ENCODE measurements at regions not wholly inside any gene's neighbourhood (a gene's known extent, or its start where the extent isn't known, plus 50 kb on each side); places are given as distances from the start of the nearest gene placed in this dataset.

DNA sequence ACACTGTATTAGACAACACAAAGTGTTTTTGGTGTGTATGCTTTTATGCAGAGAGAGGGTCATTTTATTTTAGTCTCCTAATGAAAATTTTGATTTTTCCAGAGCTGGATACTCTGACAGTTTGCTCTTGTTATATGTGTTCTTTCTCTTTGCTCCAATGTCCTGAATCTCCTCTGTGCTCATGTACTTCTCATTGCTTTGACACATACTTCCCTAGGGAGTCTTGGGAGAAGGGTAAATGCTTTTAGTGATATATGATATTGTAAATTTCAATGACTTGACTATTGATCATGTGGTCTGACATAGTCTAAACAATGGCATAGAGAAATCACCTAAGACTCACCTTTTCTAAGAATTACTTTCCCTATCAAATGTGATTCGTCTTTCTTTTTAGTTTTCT, 972.6 kb upstream of the EDIL3 start:
- TF ChIP-seq POLR2A (IDR thresholded peaks at IDR 0.05) (no peak), CTCF (IDR thresholded peaks at IDR 0.05) (no peak)
